Activated CD4-positive, alpha-beta T cell treated with anti-CD3 and anti-CD28 coated beads for 48 hours (primary cell): ENCODE measurements at regions not wholly inside any gene's neighbourhood (a gene's known extent, or its start where the extent isn't known, plus 50 kb on each side); places are given as distances from the start of the nearest gene placed in this dataset.
"Not testable (repeated sequence)": the region's sequence is repeated elsewhere in the genome, so short reads cannot be mapped to it uniquely, and the experiment has no call there.

Experiments used
- DNase-seq: peaks from one replicate; pipeline ENCODE4 v3.0.0-alpha.2; 2020

DNA sequence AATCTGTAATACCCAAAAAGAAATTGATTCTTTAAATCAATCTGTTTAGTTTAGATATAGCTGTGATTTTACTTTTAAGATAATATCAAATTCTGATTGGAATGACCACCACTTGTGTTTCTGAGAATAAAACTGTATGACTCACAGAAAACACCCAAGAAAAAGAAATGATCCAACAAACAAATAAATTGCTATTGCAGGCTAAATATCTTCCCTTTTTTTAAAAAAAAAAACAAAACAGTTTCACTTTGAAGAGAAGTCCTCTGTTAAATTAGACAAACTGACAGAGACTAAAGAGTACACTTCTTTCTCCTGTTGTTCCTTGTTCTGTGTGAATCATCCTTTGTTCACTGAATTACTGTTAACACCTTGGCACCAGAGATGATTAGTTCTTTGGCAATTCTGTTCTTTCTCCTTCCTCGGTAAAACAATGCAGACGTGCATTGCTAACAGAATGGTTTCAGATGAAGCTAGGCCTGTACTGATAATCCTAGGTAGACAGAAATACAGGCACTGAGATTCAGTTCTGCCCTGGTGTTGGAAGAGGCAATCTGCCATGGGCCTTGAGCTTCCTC is 895.2 kb upstream of the CITED2 start:
- DNase-seq, result no peak

DNA sequence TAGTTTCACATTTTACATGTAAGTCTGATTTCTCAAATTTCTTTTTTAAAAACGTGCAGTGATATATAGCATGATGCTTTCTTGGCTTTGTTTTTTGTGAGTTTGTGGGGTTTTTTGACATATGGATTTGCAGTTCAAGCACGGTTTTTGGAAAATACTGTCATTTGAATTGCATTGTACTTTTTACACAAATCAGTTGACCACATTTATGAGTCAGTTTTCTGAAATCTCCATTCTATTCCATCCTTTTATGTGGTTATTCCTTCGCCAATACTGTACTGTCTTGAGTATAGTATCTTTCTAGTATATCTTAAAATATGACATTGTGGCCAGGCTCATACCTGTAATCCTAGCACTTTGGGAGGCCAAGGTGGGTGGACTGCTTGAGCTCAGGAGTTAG is 890.0 kb upstream of the CITED2 start:
- DNase-seq, result no peak

DNA sequence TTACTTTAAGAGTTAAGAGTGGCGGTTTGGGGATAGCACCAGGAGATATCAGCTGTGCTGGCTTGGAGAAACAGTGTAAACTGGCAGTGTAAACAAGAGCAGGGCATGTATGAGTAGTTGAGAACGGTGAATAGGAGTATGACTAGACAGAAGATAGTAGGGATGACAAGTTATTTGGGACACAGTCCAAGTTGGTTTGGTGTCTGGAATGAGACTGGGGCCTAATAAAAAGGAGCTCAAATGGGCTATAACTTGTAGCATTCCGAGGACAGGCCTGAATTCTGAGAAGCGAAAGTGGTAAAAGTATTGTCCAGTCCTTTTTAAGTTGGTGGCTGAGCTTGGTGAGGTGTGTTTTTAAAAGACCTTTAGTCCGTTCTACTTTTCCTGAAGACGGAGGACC is 883.9 kb upstream of the CITED2 start:
- DNase-seq, result not testable (repeated sequence)

DNA sequence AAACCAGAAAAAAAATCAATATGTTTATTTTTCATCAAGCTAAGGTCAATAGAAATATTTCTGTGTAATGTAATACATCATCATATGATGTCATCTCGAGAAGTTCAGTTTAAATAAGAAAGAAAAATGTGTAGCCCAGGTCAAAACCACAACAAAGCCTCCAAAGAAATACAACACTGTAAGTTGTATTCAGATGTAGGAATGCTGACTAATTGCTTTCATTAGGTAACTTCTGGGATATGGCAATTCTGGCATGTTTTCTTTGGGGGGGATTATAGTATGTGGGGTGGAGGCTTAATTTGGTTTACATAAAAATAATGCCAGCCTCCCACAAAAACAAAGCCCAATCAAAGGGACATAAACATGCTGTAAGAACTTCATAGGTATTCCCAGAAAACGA is 881.8 kb upstream of the CITED2 start:
- DNase-seq, result no peak

DNA sequence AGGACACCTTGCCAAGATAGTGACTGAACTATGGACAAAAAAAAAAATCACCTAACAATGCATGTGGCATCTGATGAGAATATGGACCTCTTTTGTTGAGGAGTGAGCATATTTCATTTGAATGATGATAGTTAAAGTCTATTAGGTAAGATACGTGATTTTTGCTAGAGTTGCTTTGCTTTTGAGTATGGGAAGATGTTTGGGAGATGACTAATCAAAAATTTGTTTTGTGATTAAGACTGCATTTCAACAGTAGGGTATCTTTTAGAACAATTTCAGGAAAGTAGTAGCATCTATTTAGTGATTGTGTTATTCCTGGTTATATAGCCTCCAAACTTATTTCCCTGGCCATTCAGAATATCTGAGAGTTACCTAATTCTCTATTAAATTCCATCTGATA is 878.6 kb upstream of the CITED2 start:
- DNase-seq, result no peak

GRCh38 chr6:140252099-140252498 is 877.7 kb upstream of the CITED2 start:
- DNase-seq, result no peak

GRCh38 chr6:140245296-140246040 is 871.0 kb upstream of the CITED2 start:
- DNase-seq, result no peak

DNA sequence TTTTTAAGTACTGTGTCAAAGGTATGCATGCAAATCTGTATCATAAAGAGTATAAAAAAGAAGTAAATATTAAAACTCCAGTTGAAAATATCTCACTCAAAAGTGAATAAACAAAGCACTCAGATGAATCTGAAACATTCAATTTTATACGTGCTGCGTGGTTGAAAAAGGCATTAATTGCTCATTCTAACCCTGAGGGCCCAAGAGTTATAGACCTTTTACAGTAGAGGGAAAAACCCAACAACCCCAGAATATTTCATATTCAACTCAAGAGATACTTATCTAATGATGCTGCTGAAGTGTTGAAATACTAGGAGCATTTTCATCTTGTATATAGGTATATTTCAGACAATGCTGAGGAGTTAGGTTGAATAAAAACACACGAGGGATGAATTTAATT is 862.8 kb upstream of the CITED2 start:
- no peak for DNase-seq

DNA sequence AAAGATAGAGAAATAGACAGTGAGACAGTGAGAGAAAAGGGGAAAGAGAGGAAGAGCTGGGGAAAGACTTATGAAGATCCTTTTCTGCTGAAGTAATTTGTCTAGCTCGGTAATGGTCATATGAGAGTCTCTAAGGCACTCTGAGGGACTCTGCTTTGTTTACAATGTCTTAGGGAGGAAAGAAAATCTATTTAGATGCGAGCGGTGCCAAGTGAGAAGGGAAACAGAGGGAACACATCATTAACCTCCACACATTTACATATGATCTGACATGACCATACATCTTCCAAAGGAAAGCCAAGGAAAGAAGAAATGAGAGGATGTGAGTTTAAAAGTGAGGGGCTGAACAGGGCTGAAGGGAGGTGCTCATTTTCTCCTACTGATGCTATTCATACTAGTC is 862.3 kb upstream of the CITED2 start:
- no peak for DNase-seq

DNA sequence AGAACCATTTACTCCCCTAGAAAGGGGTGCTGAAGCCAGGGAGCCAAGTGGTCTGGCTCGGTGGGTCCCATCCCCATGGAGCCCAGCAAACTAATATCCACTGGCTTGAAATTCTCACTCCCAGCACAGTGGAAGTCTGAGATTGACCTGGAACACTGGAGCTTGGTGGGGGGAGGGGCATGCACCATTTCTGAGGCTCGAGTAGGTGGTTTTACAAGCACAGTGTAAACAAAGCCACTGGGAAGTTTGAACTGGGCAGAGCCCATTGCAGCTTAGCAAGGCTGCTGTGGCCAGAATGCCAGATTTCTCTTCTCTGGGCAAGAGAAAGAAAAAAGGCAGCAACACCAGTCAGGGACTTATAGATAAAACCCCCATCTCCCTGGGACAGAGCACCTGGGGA is 855.8 kb upstream of the CITED2 start:
- no peak for DNase-seq

DNA sequence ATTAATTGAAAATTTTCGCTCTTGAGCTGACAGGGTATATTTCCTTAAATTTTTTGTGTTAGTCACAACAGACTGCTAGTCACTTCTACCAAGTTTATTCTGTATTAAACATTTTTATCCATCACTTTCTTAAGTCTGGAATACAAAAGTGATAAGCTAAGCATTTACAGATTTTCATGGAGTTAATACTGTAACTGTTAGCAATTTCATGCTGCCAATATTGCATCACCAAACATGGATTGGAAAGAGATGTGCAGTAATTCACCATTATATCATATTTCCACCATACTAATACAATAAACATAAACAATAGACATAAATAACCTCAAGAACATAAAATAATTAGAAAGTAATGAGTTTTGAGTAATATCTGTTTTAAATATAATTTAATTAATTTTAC is 854.0 kb upstream of the CITED2 start:
- no peak for DNase-seq

DNA sequence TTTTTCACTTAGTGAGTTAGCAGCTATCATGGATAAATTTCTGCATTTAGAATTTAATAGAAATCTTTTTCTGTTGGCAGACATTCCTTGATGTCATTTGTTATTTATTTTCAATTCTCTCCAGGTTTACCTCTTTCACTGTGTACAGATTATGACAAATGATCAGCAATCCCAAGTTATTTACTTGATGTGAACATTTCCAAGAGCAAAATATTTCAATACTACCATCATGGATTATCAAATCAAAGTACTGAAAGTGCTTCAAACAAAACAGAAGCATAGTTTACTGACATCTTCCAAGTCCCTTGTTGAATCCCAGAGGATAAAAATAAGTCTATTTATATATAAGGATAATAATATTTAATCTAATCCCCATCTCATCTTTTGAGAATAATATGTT is 852.2 kb upstream of the CITED2 start:
- no peak for DNase-seq

DNA sequence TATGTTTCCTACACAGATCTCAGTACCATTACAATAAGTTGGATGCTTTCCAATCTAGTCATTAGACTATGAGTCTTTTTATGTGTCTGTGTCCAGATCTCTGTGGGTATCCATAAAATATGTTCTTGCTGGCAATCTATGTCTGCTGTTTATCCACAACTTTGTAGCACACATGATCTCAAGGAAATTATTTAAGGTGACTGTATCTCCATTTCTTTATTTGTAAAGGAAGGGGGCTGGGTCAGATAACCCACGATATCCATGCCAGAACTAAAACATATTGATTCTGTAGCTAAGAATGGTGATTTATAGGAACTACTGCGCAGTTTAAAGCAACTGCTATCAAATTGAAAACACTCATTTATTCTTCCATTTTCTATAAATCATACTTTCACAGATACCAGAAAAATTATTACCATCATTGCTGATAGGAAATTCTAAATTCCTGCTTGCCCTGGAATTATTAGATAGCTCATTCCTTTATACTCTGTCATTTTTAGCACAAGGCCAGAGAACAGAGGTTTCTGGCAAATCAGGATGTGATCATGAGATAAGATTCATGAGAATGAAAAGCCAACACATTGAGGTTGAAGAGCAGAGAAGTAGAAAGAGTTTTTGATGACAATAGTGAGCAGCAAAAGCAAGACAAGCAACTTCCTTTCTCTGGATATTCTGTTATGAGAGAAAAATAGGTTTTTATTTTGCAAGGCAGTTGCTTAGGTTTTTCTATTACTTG is 851.4 kb upstream of the CITED2 start:
- no peak for DNase-seq

DNA sequence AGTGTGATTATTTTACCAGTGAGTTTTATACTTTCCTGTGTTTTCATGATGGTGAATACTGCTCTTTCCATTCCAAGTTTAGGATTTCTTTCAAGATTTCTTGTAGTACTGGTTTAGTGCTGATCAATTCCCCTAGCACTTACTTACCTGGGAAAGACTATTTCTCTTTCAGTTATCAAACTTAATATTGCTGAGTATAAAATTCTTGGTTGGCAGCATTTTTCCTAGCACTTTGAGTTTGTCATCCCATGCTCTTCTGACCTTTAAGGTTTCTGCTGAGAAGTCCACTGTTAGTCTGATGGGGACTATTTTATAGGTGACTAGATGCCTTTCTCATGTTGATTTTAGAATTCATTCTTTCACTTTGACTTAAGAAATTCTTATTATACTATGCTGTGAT is 842.8 kb upstream of the CITED2 start:
- no peak for DNase-seq

GRCh38 chr6:140209775-140210174 is 835.3 kb upstream of the CITED2 start:
- DNase-seq, result no peak

GRCh38 chr6:140208286-140208685 is 833.8 kb upstream of the CITED2 start:
- DNase-seq, result no peak

DNA sequence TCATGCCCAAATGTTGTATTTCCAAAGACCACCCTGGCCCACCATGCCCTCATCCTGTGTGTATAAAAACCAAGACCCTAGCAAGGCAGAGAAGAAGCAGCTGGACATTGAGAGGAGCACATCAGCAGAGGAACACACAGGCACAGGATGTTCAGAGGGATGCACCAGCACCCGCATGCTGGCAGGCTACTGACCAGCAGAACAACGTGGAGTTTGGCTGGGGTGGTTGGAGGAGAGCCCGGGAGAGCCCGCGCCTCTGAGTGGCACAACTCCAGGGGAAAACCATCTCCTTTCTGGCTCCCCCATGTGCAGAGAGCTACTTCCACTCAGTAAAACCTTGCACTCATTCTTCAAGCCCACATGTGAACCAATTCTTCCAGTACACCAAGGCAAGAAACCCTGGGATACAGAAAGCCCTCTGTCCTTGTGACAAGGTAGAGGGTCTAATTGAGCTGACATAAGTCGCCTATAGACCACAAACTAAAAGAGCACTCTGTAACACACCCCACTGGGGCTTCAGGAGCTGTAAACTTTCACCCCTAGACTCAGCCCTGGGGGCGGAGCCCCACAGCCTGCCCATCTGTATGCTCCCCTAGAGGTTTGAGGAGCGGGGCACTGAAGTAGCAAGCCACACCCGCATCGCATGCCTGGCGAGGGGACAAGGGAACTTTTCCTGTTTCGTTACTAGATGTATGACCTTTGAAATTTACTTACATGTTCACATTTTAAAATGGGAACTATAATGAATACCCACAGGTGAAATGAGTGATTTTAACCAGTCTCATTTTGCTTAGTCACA is 831.5 kb upstream of the CITED2 start:
- DNase-seq, result no peak

- no peak for DNase-seq
Measured at GRCh38 chr6:140204154-140204553, 829.7 kb upstream of the CITED2 start.

DNA sequence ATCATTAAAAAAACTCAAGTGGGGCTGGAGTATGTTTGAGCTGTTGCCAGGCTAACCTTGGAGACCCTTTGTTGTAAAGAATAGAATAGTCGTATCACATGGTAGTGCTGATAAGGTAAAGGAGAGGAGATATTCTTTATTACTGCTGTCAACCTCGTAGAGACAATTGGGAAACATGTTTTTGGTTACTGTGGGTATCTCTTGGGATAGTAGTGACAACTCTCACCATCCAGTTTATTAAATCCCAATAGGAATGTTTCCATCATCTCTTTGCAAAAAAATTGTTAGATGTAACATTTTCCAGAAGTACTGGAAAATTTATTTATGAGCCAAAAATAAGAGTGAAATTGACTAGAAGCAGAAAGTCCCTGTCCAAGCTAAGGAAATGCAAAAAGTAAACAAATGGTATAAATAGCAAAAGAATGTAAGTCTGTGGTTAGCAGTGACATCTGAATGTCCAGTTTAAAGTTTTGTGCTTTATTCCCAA is 829.3 kb upstream of the CITED2 start:
- no peak for DNase-seq

GRCh38 chr6:140202964-140203515 is 828.6 kb upstream of the CITED2 start:
- DNase-seq, result no peak

DNA sequence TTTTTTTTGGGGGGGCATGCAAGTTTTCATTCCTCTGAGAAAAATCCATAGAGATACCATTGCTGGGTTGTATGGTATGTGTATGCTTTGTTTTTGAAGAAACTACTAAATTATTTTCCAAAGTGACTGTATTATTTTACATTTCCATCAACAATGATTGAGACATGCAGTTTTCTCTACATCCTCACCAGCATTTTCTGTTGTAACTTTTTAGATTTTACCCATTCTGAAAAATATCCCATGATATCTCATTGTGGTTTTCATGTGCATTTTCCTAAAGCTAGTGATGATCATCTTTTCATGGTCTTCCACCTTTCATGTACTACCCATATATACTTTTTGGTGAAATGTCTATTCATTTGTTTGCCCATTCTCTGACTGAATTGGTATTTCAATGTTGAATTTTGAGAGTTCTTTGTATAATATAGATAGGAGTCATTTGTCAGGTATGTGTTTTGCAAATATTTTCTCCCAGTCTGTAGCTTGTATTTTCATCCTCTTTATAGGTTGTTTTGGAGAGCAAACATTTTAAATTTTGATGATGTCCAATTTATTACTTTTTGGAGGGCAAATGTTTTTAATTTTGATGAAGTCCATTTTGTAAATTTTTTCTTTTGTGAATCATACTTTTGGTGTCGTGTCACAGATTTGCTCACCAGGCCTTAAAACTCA is 827.5 kb upstream of the CITED2 start:
- no peak for DNase-seq

- no peak for DNase-seq
Measured at GRCh38 chr6:140193269-140193668, 818.8 kb upstream of the CITED2 start.
